ENCODE measurements at regions not wholly inside any gene's neighbourhood (a gene's known extent, or its start where the extent isn't known, plus 50 kb on each side); places are given as distances from the start of the nearest gene placed in this dataset.
"Not testable (repeated sequence)": the region's sequence is repeated elsewhere in the genome, so short reads cannot be mapped to it uniquely, and the experiment has no call there.

GRCh38 chr2:242089213-242089549, 219.7 kb downstream of the RTP5 start:
- not testable (repeated sequence) for DNase-seq (ENCODE audit: low read depth in 4 of 4, low spot score in 2 of 4)

DNA sequence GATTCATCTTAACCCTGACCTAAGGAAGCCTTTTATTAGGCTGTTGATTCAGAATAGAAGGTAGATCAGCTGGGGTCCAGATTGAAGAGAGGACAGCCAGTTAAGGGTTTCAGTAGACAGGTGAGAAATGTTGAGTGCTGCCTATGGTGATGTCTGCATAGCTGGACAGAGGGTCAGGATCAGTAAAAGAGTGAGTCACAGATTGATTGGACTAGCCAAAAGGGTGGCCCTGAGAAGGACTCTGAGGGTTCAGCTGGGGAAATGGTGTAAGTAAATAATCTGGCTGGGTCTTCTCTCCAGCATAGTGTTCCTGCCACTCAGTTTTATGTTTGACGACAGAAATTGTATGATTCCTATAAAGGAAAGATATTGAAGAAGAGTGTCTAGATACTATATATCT, 227.7 kb downstream of the RTP5 start:
- not testable (repeated sequence) for DNase-seq (ENCODE audit: low read depth in 4 of 4, low spot score in 2 of 4)

DNA sequence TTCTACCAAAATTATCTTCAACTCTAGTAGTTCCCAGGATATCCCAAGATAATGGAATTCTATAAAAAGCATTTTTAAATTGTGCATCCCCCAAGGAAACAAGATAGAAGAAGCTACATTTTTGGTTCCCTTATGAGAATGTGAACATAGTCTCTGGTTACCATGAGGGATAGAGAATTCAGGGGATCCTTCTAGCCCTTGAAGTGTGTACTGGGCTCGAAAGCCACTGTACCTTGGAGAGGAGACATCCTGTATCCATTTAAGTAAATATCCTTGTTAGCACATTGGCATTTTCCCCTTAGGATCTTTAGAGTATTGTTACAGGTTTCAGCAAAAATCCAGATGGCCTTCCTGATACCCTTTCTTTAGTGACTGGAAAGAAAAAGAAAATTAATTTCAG, 228.5 kb downstream of the RTP5 start:
- DNase-seq (ENCODE audit: low read depth in 4 of 4, low spot score in 2 of 4), result no peak

DNA sequence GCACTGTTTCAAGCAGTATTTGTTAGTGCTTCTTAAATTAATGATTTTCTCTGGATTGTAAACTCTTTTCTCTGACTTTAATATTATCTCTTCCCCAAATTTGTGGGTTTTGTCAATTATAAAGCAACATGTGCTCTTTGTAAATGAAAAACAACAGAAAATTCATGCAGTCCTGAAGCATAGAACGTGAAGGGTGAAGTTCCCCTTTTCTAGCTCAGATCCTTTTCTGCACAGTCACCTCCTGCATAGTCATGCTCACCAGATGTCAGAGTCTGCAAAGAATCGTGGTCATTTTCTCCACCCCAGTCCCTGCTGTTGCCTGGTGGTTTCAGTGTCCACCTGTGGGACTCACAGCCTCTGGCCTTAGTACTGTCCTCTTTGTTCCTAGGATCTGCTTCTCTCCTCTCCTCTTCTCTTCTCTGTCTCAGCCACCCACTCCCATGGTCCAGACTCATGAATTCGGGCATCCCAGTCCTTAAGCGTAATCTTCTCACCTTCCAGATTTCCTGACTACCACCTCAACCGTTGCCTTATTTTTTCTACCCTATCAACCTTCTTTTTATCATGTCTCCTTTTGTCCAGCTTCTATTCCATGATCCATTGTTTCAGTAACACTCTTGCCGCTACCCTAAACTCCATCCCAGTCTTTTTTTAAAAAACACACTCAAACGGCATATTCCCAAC, 229.1 kb downstream of the RTP5 start:
- no peak for DNase-seq (ENCODE audit: low read depth in 4 of 4, low spot score in 2 of 4)

DNA sequence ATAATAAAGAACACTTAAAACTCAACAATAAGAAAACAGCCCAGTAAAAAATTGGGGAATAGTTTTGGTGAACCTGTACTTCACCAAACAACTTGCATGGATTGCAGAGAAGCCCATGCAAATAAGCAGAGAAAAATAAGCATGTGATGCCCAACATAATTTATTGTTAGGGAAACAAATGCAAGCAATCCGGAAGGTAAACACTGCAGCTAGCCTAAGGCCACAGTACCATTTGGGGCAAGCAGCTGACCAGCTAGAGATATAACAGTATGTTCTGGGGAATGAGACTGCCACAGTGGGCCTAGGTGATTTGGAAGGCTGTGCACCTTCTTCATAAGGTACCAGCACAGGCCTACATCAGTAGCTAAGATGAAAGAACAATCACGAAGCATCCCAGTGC, 233.6 kb downstream of the RTP5 start:
- DNase-seq (ENCODE audit: low read depth in 4 of 4, low spot score in 2 of 4), result not testable (repeated sequence)

DNA sequence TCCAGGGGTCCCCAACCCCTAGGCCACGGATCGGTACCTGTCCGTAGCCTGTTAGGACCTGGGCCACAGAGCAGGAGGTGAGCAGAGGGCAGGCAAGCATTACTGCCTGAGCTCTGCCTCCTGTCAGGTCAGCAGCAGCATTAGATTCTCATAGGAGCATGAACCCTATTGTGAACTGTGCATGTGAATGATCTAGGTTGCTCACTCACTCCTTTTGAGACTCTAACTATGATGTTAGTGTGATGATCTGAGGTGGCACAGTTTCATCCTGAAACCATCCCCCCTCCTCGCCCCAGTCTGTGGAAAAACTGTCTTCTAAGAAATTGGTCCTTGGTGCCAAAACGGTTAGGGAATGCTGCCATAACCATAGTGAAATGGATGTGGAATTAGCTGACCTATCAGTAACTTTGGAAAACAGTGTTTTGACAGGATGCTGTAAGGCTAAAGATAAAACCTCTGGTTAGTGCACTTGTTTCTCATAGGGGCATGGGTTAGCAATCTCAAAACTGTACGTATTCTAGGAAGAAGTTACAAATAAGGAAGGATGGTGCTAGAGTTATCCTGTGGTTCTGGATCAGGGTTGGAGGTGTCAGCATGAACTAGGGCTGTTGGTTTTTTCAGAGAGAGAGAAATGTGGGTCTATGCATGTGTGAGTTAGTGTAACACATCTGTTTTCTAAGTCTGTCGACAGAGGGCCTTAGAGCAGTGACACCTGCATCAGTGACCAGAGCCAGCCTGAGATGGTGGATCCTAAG, 234.8 kb downstream of the RTP5 start:
- DNase-seq (ENCODE audit: low read depth in 4 of 4, low spot score in 2 of 4), result not testable (repeated sequence)

- not testable (repeated sequence) for DNase-seq (ENCODE audit: low read depth in 4 of 4, low spot score in 2 of 4)
Measured at GRCh38 chr2:242107065-242107464, 237.5 kb downstream of the RTP5 start.

- DNase-seq (ENCODE audit: low read depth in 4 of 4, low spot score in 2 of 4), result not testable (repeated sequence)
Measured at GRCh38 chr2:242108797-242109500, 239.4 kb downstream of the RTP5 start.

- not testable (repeated sequence) for DNase-seq (ENCODE audit: low read depth in 4 of 4, low spot score in 2 of 4)
Measured at GRCh38 chr2:242109819-242110218, 240.3 kb downstream of the RTP5 start.

DNA sequence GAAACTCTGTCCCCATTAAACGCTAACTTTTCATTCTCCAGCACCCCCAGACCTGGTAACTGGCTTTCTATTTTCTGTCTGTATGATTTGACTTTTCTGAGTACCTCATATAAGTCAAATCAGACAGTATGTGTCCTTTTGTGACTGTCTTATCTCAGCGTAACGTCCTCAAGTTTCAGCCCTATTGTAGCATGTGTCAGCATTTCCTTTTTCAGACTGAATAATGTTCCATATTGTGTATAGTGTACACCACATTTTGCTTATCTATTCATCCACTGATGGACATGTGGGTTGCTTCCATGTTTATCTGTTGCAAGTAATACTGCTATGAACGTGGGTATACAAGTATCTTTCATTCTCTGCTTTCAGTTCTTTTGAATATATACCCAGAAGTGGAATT, 242.4 kb downstream of the RTP5 start:
- DNase-seq (ENCODE audit: low read depth in 4 of 4, low spot score in 2 of 4), result not testable (repeated sequence)

GRCh38 chr2:242113492-242113891, 244.0 kb downstream of the RTP5 start:
- DNase-seq (ENCODE audit: low read depth in 4 of 4, low spot score in 2 of 4), result not testable (repeated sequence)

- not testable (repeated sequence) for DNase-seq (ENCODE audit: low read depth in 4 of 4, low spot score in 2 of 4)
Measured at GRCh38 chr2:242116676-242117075, 247.1 kb downstream of the RTP5 start.

DNA sequence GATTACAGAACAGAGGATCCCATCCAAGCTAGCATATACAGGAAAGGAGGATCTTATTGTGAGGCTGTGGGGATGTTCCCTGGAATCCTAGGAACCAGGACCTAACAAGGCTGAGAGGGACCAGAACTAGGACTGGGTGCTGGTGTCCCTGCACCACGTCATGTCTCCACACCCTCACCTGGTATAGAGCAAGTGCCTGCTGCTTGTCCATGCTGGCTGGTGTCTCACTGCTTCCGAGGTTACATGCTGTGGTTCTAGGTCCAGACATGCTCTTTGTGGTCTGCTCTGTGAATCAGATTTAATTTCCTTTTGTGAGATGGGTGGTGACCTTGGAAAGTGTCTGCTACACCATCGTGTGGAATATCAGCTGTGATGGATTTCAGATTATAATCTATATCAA, 247.8 kb downstream of the RTP5 start:
- not testable (repeated sequence) for DNase-seq (ENCODE audit: low read depth in 4 of 4, low spot score in 2 of 4)

DNA sequence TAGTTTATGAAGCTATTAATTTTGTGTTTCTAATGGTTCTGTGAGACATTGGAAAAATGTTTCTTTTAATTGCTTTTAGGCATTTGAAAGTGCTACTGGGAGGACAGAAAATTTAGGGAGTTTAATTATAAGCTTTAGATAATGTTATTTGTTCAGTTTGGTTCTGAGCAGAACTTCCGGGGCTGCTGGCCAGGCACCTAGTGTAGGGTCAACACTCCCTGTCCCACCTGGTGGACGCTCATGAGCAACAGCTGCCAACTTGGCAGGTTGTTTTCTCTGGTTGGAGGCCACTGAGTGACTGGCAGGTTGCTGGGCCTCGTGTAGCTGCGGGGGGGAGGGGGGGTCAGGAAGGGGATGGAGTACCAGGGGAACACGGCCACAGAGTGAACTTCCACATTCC, 250.2 kb downstream of the RTP5 start:
- not testable (repeated sequence) for DNase-seq (ENCODE audit: low read depth in 4 of 4, low spot score in 2 of 4)

- DNase-seq (ENCODE audit: low read depth in 4 of 4, low spot score in 2 of 4), result not testable (repeated sequence)
Measured at GRCh38 chr2:242130682-242131081, 261.2 kb downstream of the RTP5 start.

DNA sequence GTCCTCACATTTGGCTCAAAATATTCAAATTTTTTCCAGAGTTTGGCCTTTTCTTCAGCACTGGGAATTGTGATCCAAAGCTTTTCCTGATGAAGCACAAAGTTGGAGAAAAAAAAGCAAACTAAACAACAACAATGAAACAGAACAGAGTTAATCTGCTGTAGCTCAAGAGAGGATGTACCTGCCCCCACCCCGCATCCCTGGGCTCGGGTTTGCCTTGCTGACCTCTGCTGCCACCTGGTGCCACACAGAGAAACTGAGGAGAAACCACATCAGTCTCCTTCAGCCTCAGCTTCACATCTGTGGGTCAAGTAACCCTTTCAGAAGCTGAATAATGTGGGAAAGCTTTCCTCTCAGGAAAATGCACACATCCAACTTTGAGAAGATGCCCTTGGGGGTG, 290.4 kb downstream of the RTP5 start:
- not testable (repeated sequence) for DNase-seq (ENCODE audit: low read depth in 4 of 4, low spot score in 2 of 4)

- not testable (repeated sequence) for DNase-seq (ENCODE audit: low read depth in 4 of 4, low spot score in 2 of 4)
Measured at GRCh38 chr2:242165115-242165514, 295.6 kb downstream of the RTP5 start.

DNA sequence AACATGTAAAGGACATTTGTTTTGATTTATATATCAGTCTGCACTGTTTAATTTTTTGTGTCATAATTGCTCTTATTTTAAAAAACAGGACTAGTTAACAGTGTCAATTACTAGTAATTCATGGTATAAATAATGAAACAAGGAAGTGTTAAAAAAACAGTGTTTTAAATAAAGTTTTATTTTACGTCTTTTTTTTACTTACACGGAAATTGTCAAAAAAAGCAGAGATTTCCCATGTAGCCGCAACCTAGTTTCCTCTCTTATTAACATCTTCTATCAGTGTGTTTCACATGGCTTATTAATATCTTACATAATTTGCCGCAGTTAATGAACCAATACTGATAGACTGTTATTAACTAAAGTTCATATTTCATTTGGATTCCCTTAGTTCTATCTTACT, 301.8 kb downstream of the RTP5 start:
- DNase-seq (ENCODE audit: low read depth in 4 of 4, low spot score in 2 of 4), result not testable (repeated sequence)
